CD4-positive, CD25-positive, alpha-beta regulatory T cell (primary cell): ENCODE measurements at regions not wholly inside any gene's neighbourhood (a gene's known extent, or its start where the extent isn't known, plus 50 kb on each side); places are given as distances from the start of the nearest gene placed in this dataset.
A peak's percentile ranks its signal among the peaks of the same experiment; 100 is the strongest.

ENCODE experiments used
- ATAC-seq, 2 donors: fragments of 150-1000 bp; cut with Tn5 transposase; one replicate each; pipeline ENCODE4 v1.10.0; 2021; ENCODE audit warnings: low read depth in 2 of 2, moderate number of reproducible peaks in 2 of 2, moderate library complexity in 1 of 2
- DNase-seq, 3 donors: peaks; one replicate each; pipeline versions ENCODE4 v3.0.0 to v3.0.0-alpha.2; 2012 to 2022; ENCODE audit warnings: mixed read lengths in 1 of 3
- H3K27ac ChIP-seq: one replicate; pipeline ENCODE4 v1.7.0; 2013; ENCODE audit warnings: mild to moderate bottlenecking, low read length; ENCODE audit not compliant: insufficient read depth, poor library complexity, severe bottlenecking
- H3K27me3 ChIP-seq: one replicate; pipeline ENCODE4 v1.7.0; 2013; ENCODE audit warnings: low read length; ENCODE audit not compliant: control insufficient read depth, insufficient read depth
- H3K36me3 ChIP-seq: one replicate; pipeline ENCODE4 v1.7.0; 2013; ENCODE audit warnings: mild to moderate bottlenecking, low read length, moderate library complexity; ENCODE audit not compliant: control insufficient read depth, insufficient read depth
- H3K4me1 ChIP-seq: 2 replicates; pipeline ENCODE4 v1.7.0; 2013; ENCODE audit warnings: mild to moderate bottlenecking, low read length; ENCODE audit not compliant: insufficient read depth, control insufficient read depth, poor library complexity, severe bottlenecking
- H3K4me3 ChIP-seq: one replicate; pipeline ENCODE4 v1.7.0; 2013; ENCODE audit warnings: low read depth, mild to moderate bottlenecking, low read length, moderate library complexity
- H3K9me3 ChIP-seq, 2 experiments: 1 replicate in 1 of 2; 2 replicates in 1 of 2; pipeline ENCODE4 v1.7.0; 2013; ENCODE audit warnings: low read length in 2 of 2, mild to moderate bottlenecking in 1 of 2, moderate library complexity in 1 of 2; ENCODE audit not compliant: control insufficient read depth in 2 of 2
- H3K27ac Mint-ChIP-seq, 3 donors: one replicate each; pipeline ENCODE4 v1.8.0; 2020 to 2022; ENCODE audit warnings: mild to moderate bottlenecking in 3 of 3, mixed read lengths in 3 of 3, moderate library complexity in 2 of 3
- H3K27me3 Mint-ChIP-seq: one replicate; pipeline ENCODE4 v1.8.0; 2022; ENCODE audit warnings: mild to moderate bottlenecking, mixed read lengths
- H3K36me3 Mint-ChIP-seq: one replicate; pipeline ENCODE4 v1.8.0; 2020; ENCODE audit warnings: mixed read lengths
- H3K4me1 Mint-ChIP-seq, 4 donors: one replicate each; pipeline ENCODE4 v1.8.0; 2020 to 2022; ENCODE audit warnings: mixed read lengths in 4 of 4, mild to moderate bottlenecking in 1 of 4
- H3K4me3 Mint-ChIP-seq, 4 donors: one replicate each; pipeline ENCODE4 v1.8.0; 2020 to 2022; ENCODE audit warnings: mild to moderate bottlenecking in 4 of 4, mixed read lengths in 4 of 4, moderate library complexity in 3 of 4
- H3K9me3 Mint-ChIP-seq, 7 donors: one replicate each; pipeline ENCODE4 v1.8.0; 2020 to 2022; ENCODE audit warnings: mixed read lengths in 7 of 7, mild to moderate bottlenecking in 3 of 7, moderate library complexity in 2 of 7

GRCh38 chr13:112208656-112209055, 141.7 kb downstream of the SOX1 start:
- peaks cover 27% of the 10 kb centered on the region for H3K27me3 Mint-ChIP-seq
- H3K27ac Mint-ChIP-seq, result no peak overlapping the region
- no peak overlapping the region for H3K4me3 ChIP-seq
- no peak for DNase-seq
- peaks cover 0 to 12% (median 0%) of the 10 kb centered on the region in 4 donors for H3K4me1 Mint-ChIP-seq
- peaks cover 15% of the 10 kb centered on the region for H3K27me3 ChIP-seq
- H3K4me1 ChIP-seq, result no peaks in the 10 kb centered on the region
- no peaks in the 10 kb centered on the region for H3K9me3 ChIP-seq
- H3K4me3 Mint-ChIP-seq, result no peak overlapping the region
- no peak overlapping the region for H3K27ac ChIP-seq
- H3K36me3 ChIP-seq, result no peaks in the 10 kb centered on the region
- ATAC-seq, result no peak
- H3K9me3 Mint-ChIP-seq, result peaks cover 0 to 5% (median 0%) of the 10 kb centered on the region in 7 donors
- H3K36me3 Mint-ChIP-seq, result no peaks in the 10 kb centered on the region

GRCh38 chr13:112209266-112209665, 142.3 kb downstream of the SOX1 start:
- peaks cover 11% of the 10 kb centered on the region for H3K27me3 ChIP-seq
- Mint-ChIP-seq H3K27ac (no peak overlapping the region), H3K4me1 (peaks cover 0 to 12% (median 0%) of the 10 kb centered on the region in 4 donors), H3K4me3 (no peak overlapping the region), H3K27me3 (peaks cover 21% of the 10 kb centered on the region), H3K36me3 (no peaks in the 10 kb centered on the region), H3K9me3 (peaks cover 0 to 5% (median 0%) of the 10 kb centered on the region in 7 donors)
- no peak overlapping the region for H3K27ac ChIP-seq
- no peaks in the 10 kb centered on the region for H3K36me3 ChIP-seq
- DNase-seq (no peak), ATAC-seq (no peak)
- no peak overlapping the region for H3K4me3 ChIP-seq
- H3K4me1 ChIP-seq, result no peaks in the 10 kb centered on the region
- H3K9me3 ChIP-seq, result no peaks in the 10 kb centered on the region

- H3K27me3 Mint-ChIP-seq, result peaks cover 17% of the 10 kb centered on the region
- no peak overlapping the region for H3K27ac ChIP-seq
- peaks cover 0 to 12% (median 0%) of the 10 kb centered on the region in 4 donors for H3K4me1 Mint-ChIP-seq
- peaks cover 10% of the 10 kb centered on the region for H3K27me3 ChIP-seq
- ATAC-seq, result no peak
- H3K4me3 Mint-ChIP-seq, result no peak overlapping the region
- peaks cover 0 to 5% (median 0%) of the 10 kb centered on the region in 7 donors for H3K9me3 Mint-ChIP-seq
- H3K36me3 ChIP-seq, result no peaks in the 10 kb centered on the region
- no peak overlapping the region for H3K4me3 ChIP-seq
- no peak overlapping the region for H3K27ac Mint-ChIP-seq
- no peaks in the 10 kb centered on the region for H3K4me1 ChIP-seq
- no peaks in the 10 kb centered on the region for H3K9me3 ChIP-seq
- no peaks in the 10 kb centered on the region for H3K36me3 Mint-ChIP-seq
- no peak for DNase-seq
These were observed 142.8 kb downstream of the SOX1 start for GRCh38 chr13:112209711-112210110.

GRCh38 chr13:112210371-112210770, 143.4 kb downstream of the SOX1 start:
- no peak overlapping the region for H3K27ac Mint-ChIP-seq
- Histone ChIP-seq H3K36me3 (no peaks in the 10 kb centered on the region), H3K4me1 (no peaks in the 10 kb centered on the region), H3K9me3 (no peaks in the 10 kb centered on the region), H3K27me3 (peaks cover 6% of the 10 kb centered on the region), H3K4me3 (no peak overlapping the region), H3K27ac (no peak overlapping the region)
- peaks cover 11% of the 10 kb centered on the region for H3K27me3 Mint-ChIP-seq
- H3K36me3 Mint-ChIP-seq, result no peaks in the 10 kb centered on the region
- no peak for ATAC-seq
- no peak for DNase-seq
- peaks cover 0 to 6% (median 0%) of the 10 kb centered on the region in 4 donors for H3K4me1 Mint-ChIP-seq
- peaks cover 0 to 5% (median 0%) of the 10 kb centered on the region in 7 donors for H3K9me3 Mint-ChIP-seq
- no peak overlapping the region for H3K4me3 Mint-ChIP-seq

GRCh38 chr13:112212533-112212932, 145.6 kb downstream of the SOX1 start:
- no peaks in the 10 kb centered on the region for H3K9me3 ChIP-seq
- H3K27me3 Mint-ChIP-seq, result no peaks in the 10 kb centered on the region

GRCh38 chr13:112213467-112214255, 146.7 kb downstream of the SOX1 start:
- H3K9me3 Mint-ChIP-seq, result peaks cover 0 to 6% (median 0%) of the 10 kb centered on the region in 7 donors
- H3K4me1 Mint-ChIP-seq, result no peaks in the 10 kb centered on the region
- no peak overlapping the region for H3K27ac Mint-ChIP-seq
- ATAC-seq (no peak), DNase-seq (no peak)
- no peaks in the 10 kb centered on the region for H3K27me3 Mint-ChIP-seq
- no peaks in the 10 kb centered on the region for H3K36me3 ChIP-seq
- no peaks in the 10 kb centered on the region for H3K27me3 ChIP-seq
- no peak overlapping the region for H3K4me3 ChIP-seq
- no peaks in the 10 kb centered on the region for H3K9me3 ChIP-seq
- H3K4me3 Mint-ChIP-seq, result no peak overlapping the region
- no peaks in the 10 kb centered on the region for H3K36me3 Mint-ChIP-seq
- H3K27ac ChIP-seq, result no peak overlapping the region
- no peaks in the 10 kb centered on the region for H3K4me1 ChIP-seq

More at GRCh38 chr13:112212533-112212932, 145.6 kb downstream of the SOX1 start:
- Mint-ChIP-seq H3K9me3 (peaks cover 0 to 6% (median 0%) of the 10 kb centered on the region in 7 donors), H3K36me3 (no peaks in the 10 kb centered on the region), H3K27ac (no peak overlapping the region), H3K4me1 (peaks cover 0 to 2% (median 0%) of the 10 kb centered on the region in 4 donors), H3K4me3 (no peak overlapping the region)
- H3K36me3 ChIP-seq, result no peaks in the 10 kb centered on the region
- DNase-seq (no peak), ATAC-seq (no peak)
- H3K27me3 ChIP-seq, result no peaks in the 10 kb centered on the region
- no peak overlapping the region for H3K4me3 ChIP-seq
- H3K4me1 ChIP-seq, result no peaks in the 10 kb centered on the region
- H3K27ac ChIP-seq, result no peak overlapping the region

GRCh38 chr13:112215871-112216270, 148.9 kb downstream of the SOX1 start:
- Mint-ChIP-seq H3K36me3 (no peaks in the 10 kb centered on the region), H3K4me1 (no peaks in the 10 kb centered on the region), H3K27ac (no peak overlapping the region), H3K9me3 (peaks cover 0 to 6% (median 0%) of the 10 kb centered on the region in 7 donors), H3K4me3 (peak overlapping the region in 1 of 4 donors; percentile 34), H3K27me3 (no peaks in the 10 kb centered on the region)
- H3K4me3 ChIP-seq, result no peak overlapping the region
- DNase-seq, result no peak
- H3K9me3 ChIP-seq, result no peaks in the 10 kb centered on the region
- no peaks in the 10 kb centered on the region for H3K27me3 ChIP-seq
- H3K4me1 ChIP-seq, result no peaks in the 10 kb centered on the region
- H3K27ac ChIP-seq, result no peak overlapping the region
- ATAC-seq, result no peak
- no peaks in the 10 kb centered on the region for H3K36me3 ChIP-seq

- H3K36me3 ChIP-seq, result no peaks in the 10 kb centered on the region
- no peaks in the 10 kb centered on the region for H3K4me1 ChIP-seq
- DNase-seq, result no peak
- no peak for ATAC-seq
- Mint-ChIP-seq H3K27me3 (no peaks in the 10 kb centered on the region), H3K27ac (no peak overlapping the region), H3K4me1 (no peaks in the 10 kb centered on the region), H3K9me3 (peaks cover 0 to 2% (median 0%) of the 10 kb centered on the region in 7 donors), H3K4me3 (no peak overlapping the region), H3K36me3 (no peaks in the 10 kb centered on the region)
- no peak overlapping the region for H3K4me3 ChIP-seq
- no peaks in the 10 kb centered on the region for H3K27me3 ChIP-seq
- no peaks in the 10 kb centered on the region for H3K9me3 ChIP-seq
- H3K27ac ChIP-seq, result no peak overlapping the region
These were observed 150.5 kb downstream of the SOX1 start for GRCh38 chr13:112217431-112217830.
